ENCODE measurements at regions not wholly inside any gene's neighbourhood (a gene's known extent, or its start where the extent isn't known, plus 50 kb on each side); places are given as distances from the start of the nearest gene placed in this dataset.

GRCh38 chr5:6086871-6087270, 291.5 kb downstream of the MED10 start:
- DNase-seq (no peak), ATAC-seq (no peak)
- intact Hi-C loops (cut with DNase I, micrococcal nuclease): no loop called here
- Mint-ChIP-seq H3K4me3 (no peak overlapping the region), H3K36me3 (ENCODE audit: low read depth) (no peaks in the 10 kb centered on the region), H3K27ac (no peak overlapping the region), H3K27me3 (no peaks in the 10 kb centered on the region), H3K9me3 (ENCODE audit: low read depth) (no peaks in the 10 kb centered on the region), H3K4me1 (no peaks in the 10 kb centered on the region)
- ChIA-PET POLR2A (no interaction called here), CTCF (no interaction called here)

GRCh38 chr5:6085341-6085860, 292.9 kb downstream of the MED10 start:
- Mint-ChIP-seq H3K4me1 (no peaks in the 10 kb centered on the region), H3K27me3 (no peaks in the 10 kb centered on the region), H3K4me3 (no peak overlapping the region), H3K36me3 (ENCODE audit: low read depth) (no peaks in the 10 kb centered on the region), H3K27ac (no peak overlapping the region), H3K9me3 (ENCODE audit: low read depth) (no peaks in the 10 kb centered on the region)
- CTCF ChIA-PET: no interaction called here
- POLR2A ChIA-PET: no interaction called here
- DNase-seq (no peak), ATAC-seq (no peak)
- intact Hi-C loops (cut with DNase I, micrococcal nuclease): no loop called here

GRCh38 chr5:6084836-6085235, 293.5 kb downstream of the MED10 start:
- no peak for ATAC-seq

GRCh38 chr5:6084376-6084775, 294.0 kb downstream of the MED10 start:
- CTCF ChIA-PET: no interaction called here
- Mint-ChIP-seq H3K9me3 (ENCODE audit: low read depth) (no peaks in the 10 kb centered on the region), H3K4me3 (no peak overlapping the region), H3K27ac (no peak overlapping the region), H3K27me3 (no peaks in the 10 kb centered on the region), H3K4me1 (no peaks in the 10 kb centered on the region), H3K36me3 (ENCODE audit: low read depth) (no peaks in the 10 kb centered on the region)
- intact Hi-C loops (cut with DNase I, micrococcal nuclease): no loop called here
- no peak for ATAC-seq
- no peak for DNase-seq
- POLR2A ChIA-PET: no interaction called here

More at GRCh38 chr5:6084836-6085235, 293.5 kb downstream of the MED10 start:
- POLR2A ChIA-PET: no interaction called here
- H3K27ac Mint-ChIP-seq: no peak overlapping the region
- no peaks in the 10 kb centered on the region for H3K36me3 Mint-ChIP-seq (ENCODE audit: low read depth)
- no peaks in the 10 kb centered on the region for H3K9me3 Mint-ChIP-seq (ENCODE audit: low read depth)
- H3K4me1 Mint-ChIP-seq: no peaks in the 10 kb centered on the region
- no peak for DNase-seq
- no peaks in the 10 kb centered on the region for H3K27me3 Mint-ChIP-seq
- intact Hi-C loops (cut with DNase I, micrococcal nuclease): no loop called here
- H3K4me3 Mint-ChIP-seq: no peak overlapping the region
- CTCF ChIA-PET: no interaction called here

GRCh38 chr5:6083311-6083978, 294.9 kb downstream of the MED10 start:
- CTCF ChIA-PET: no interaction called here
- intact Hi-C loops (cut with DNase I, micrococcal nuclease): no loop called here
- H3K36me3 Mint-ChIP-seq (ENCODE audit: low read depth): no peaks in the 10 kb centered on the region
- no peak overlapping the region for H3K27ac Mint-ChIP-seq
- no peak for DNase-seq
- no peaks in the 10 kb centered on the region for H3K27me3 Mint-ChIP-seq
- POLR2A ChIA-PET: interaction anchor here (0.7 kb wide), 1 partner anchor 49 kb away, joined by 4 read pairs; no protein-coding TSS in a partner anchor
- H3K4me3 Mint-ChIP-seq: no peak overlapping the region
- ATAC-seq: no peak
- no peaks in the 10 kb centered on the region for H3K4me1 Mint-ChIP-seq
- H3K9me3 Mint-ChIP-seq (ENCODE audit: low read depth): no peaks in the 10 kb centered on the region

- H3K9me3 Mint-ChIP-seq (ENCODE audit: low read depth): no peaks in the 10 kb centered on the region
- no peak overlapping the region for H3K4me3 Mint-ChIP-seq
- intact Hi-C loops (cut with DNase I, micrococcal nuclease): no loop called here
- POLR2A ChIA-PET: no interaction called here
- no peaks in the 10 kb centered on the region for H3K36me3 Mint-ChIP-seq (ENCODE audit: low read depth)
- H3K27ac Mint-ChIP-seq: no peak overlapping the region
- H3K4me1 Mint-ChIP-seq: no peaks in the 10 kb centered on the region
- H3K27me3 Mint-ChIP-seq: no peaks in the 10 kb centered on the region
- CTCF ChIA-PET: no interaction called here
- ATAC-seq (no peak), DNase-seq (no peak)
These were observed 295.7 kb downstream of the MED10 start for GRCh38 chr5:6082685-6083084.

GRCh38 chr5:6081727-6082210, 296.6 kb downstream of the MED10 start:
- ChIA-PET CTCF (no interaction called here), POLR2A (no interaction called here)
- H3K27me3 Mint-ChIP-seq: no peaks in the 10 kb centered on the region
- DNase-seq (no peak), ATAC-seq (no peak)
- H3K36me3 Mint-ChIP-seq (ENCODE audit: low read depth): no peaks in the 10 kb centered on the region
- H3K4me3 Mint-ChIP-seq: no peak overlapping the region
- no peaks in the 10 kb centered on the region for H3K4me1 Mint-ChIP-seq
- no peaks in the 10 kb centered on the region for H3K9me3 Mint-ChIP-seq (ENCODE audit: low read depth)
- no peak overlapping the region for H3K27ac Mint-ChIP-seq
- intact Hi-C loops (cut with DNase I, micrococcal nuclease): no loop called here

- CTCF ChIA-PET: no interaction called here
- DNase-seq: no peak
- Mint-ChIP-seq H3K4me1 (no peaks in the 10 kb centered on the region), H3K9me3 (ENCODE audit: low read depth) (no peaks in the 10 kb centered on the region), H3K27ac (no peak overlapping the region), H3K27me3 (no peaks in the 10 kb centered on the region), H3K36me3 (ENCODE audit: low read depth) (no peaks in the 10 kb centered on the region), H3K4me3 (no peak overlapping the region)
- intact Hi-C loops (cut with DNase I, micrococcal nuclease): no loop called here
- no peak for ATAC-seq
- POLR2A ChIA-PET: no interaction called here
These were observed 297.2 kb downstream of the MED10 start for GRCh38 chr5:6080930-6081726.

DNA sequence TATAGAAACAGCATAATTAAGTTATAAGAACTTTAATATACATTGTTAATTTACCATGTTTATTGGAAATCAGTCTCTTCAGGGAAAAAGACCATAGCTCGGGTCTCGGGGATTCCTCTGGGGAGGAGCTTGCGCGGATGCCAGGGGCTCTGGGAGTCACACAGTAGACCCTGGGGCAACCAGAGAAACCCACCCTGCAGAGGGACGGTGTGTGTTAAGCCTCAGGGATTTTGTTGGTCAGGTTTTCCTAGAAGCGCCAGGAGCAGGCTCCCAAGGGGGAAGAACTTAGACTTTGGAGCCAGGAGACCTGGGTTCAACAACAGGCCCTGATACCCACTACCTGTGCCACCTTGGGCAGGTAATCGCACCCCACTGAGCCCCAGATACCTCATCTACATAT, 297.9 kb downstream of the MED10 start:
- ChIA-PET CTCF (no interaction called here), POLR2A (no interaction called here)
- intact Hi-C loops (cut with DNase I, micrococcal nuclease): no loop called here
- H3K4me1 Mint-ChIP-seq: no peaks in the 10 kb centered on the region
- H3K36me3 Mint-ChIP-seq (ENCODE audit: low read depth): no peaks in the 10 kb centered on the region
- DNase-seq: no peak
- ATAC-seq: no peak
- no peaks in the 10 kb centered on the region for H3K9me3 Mint-ChIP-seq (ENCODE audit: low read depth)
- no peak overlapping the region for H3K27ac Mint-ChIP-seq
- H3K27me3 Mint-ChIP-seq: no peaks in the 10 kb centered on the region
- no peak overlapping the region for H3K4me3 Mint-ChIP-seq

GRCh38 chr5:6078881-6079280, 299.5 kb downstream of the MED10 start:
- Mint-ChIP-seq H3K36me3 (ENCODE audit: low read depth) (no peaks in the 10 kb centered on the region), H3K27me3 (no peaks in the 10 kb centered on the region), H3K4me3 (no peak overlapping the region), H3K9me3 (ENCODE audit: low read depth) (no peaks in the 10 kb centered on the region), H3K4me1 (no peaks in the 10 kb centered on the region), H3K27ac (no peak overlapping the region)
- ChIA-PET CTCF (interaction anchor here (0.6 kb wide), 1 partner anchor 196 kb away, joined by 4 read pairs; no protein-coding TSS in a partner anchor), POLR2A (no interaction called here)
- intact Hi-C loops (cut with DNase I, micrococcal nuclease): no loop called here
- DNase-seq (no peak), ATAC-seq (no peak)

DNA sequence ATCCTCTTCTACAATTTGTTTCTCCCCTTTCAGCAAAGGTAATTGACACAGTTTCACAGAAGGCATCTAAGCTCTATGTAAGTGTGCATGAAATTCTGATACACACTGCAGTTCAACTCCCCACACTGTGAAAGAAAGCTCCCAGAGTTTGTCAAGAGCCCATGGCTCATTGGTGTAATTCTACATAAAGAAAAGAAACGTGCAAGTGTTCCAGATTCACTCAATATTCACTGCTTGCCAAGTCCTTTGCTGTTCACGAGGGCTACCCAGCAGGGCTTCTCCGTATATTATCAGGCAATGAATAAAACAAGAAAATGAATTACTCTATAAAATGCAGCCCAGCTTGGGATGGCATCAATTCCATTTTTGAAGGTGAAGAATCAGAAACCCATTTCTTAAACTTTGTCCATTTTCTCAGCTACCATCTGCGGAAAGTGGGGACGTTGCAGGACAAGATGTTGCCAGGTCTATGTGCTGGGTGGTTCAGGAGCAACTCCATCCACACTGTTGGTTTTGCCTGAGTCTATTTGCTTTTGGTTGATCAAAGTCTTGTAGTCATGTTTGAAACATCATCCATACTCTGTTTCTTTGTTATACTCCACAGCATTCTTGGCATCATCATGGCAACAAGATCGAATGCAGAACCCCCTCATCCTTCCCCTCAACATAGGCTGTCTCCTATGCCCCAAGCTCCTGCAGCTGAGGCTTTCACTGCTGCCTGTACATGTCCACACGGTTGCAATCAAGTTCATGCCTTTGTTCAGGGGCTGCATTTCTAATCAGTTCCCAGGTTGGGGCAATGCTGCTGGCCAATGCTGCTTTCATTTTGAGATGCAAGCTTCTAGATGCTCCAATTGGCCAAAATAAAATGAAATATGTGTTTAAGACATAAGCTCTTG, 301.8 kb downstream of the MED10 start:
- ChIA-PET POLR2A (no interaction called here), CTCF (no interaction called here)
- no peak for DNase-seq
- H3K27ac Mint-ChIP-seq: no peak overlapping the region
- H3K36me3 Mint-ChIP-seq (ENCODE audit: low read depth): no peaks in the 10 kb centered on the region
- no peaks in the 10 kb centered on the region for H3K4me1 Mint-ChIP-seq
- no peak for ATAC-seq
- intact Hi-C loops (cut with DNase I, micrococcal nuclease): no loop called here
- H3K9me3 Mint-ChIP-seq (ENCODE audit: low read depth): no peaks in the 10 kb centered on the region
- no peak overlapping the region for H3K4me3 Mint-ChIP-seq
- H3K27me3 Mint-ChIP-seq: no peaks in the 10 kb centered on the region

Data from activated CD4-positive, alpha-beta T cell treated with anti-CD3 and anti-CD28 coated beads for 36 hours (primary cell).